HPDE6-E6E7 (cell line): ENCODE measurements at regions not wholly inside any gene's neighbourhood (a gene's known extent, or its start where the extent isn't known, plus 50 kb on each side); places are given as distances from the start of the nearest gene placed in this dataset.

Source experiments
- DNase-seq: peaks from one replicate; pipeline ENCODE4 v3.0.0; 2011; ENCODE audit warnings: missing footprints; ENCODE audit errors: extremely low spot score

DNA sequence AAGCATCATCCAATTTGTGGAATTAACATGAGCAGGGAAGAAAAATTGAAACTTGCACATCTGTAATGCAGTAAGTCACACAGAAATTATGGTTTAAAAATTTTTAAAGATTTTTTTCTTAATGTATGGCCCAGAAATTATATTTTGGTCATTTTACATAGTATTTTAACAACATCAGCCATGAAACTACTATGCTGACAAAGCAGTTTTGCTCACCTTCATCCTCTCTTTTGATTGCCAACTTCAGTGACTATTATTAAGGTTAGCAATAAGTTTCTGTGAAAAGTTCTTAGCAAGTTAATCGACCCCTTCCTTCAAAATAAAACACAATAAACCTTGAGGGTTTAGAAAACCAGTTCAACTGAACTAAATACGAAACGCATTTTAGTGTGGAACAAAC lies 1347.0 kb downstream of the EPHA7 start:
- DNase-seq: no peak

DNA sequence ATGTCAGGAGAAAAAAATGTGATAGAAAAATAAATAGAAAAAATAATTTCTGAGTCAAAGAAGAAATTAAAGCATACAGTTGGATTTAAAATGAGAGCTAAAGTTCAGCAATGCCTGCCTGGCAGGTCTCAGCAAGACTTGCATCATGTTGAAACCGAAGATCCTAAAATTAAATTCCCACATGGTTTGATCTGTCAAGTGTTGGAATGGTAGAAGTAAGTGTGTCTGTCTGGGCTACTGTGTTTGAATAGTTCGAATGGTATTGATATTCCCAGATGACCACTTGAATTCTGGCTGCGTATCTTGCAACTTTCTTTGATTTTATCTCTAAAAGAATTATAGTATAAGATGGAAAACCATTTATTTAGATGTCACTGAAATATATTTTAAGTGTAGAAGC lies 1349.6 kb downstream of the EPHA7 start:
- no peak for DNase-seq

DNA sequence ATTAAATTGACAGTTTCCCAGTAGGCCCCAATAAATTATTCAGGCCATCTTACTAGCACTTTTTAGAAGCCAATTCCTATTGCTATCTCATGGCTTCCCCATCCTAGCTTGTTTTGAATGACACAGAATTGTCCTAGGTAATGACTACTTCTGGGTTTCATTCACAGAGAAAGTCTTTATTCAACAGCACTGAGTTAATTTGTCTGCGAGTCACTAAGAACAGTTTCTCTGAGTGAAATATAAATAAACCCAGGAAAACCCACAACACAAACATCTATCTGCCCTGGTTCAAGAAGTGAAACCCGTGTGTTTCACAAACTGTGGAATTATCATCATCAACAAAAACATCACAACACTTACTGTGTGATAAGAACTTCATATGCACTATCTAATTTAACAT lies 1366.8 kb downstream of the EPHA7 start:
- no peak for DNase-seq

DNA sequence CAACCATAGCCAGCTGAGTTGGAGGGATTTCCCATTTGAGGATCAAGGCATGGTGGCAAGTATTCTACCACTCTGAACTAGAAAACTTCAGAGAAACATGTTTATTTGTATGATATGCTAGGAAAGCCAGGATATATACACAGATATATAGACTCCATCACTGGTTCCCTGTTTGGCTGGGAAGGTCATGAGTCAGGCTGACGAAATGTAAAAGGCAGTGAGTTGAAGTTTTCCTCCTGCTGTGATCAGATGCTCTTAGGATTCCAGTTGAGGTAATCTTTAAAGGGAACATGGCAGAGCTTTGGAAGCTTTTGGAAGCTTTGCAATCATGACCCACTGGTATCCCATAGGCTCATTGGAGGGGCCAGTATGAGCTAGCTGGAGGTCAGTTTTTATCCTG lies 1369.1 kb downstream of the EPHA7 start:
- no peak for DNase-seq

- DNase-seq: no peak
These were observed 1371.5 kb downstream of the EPHA7 start for GRCh38 chr6:92047860-92048259.

DNA sequence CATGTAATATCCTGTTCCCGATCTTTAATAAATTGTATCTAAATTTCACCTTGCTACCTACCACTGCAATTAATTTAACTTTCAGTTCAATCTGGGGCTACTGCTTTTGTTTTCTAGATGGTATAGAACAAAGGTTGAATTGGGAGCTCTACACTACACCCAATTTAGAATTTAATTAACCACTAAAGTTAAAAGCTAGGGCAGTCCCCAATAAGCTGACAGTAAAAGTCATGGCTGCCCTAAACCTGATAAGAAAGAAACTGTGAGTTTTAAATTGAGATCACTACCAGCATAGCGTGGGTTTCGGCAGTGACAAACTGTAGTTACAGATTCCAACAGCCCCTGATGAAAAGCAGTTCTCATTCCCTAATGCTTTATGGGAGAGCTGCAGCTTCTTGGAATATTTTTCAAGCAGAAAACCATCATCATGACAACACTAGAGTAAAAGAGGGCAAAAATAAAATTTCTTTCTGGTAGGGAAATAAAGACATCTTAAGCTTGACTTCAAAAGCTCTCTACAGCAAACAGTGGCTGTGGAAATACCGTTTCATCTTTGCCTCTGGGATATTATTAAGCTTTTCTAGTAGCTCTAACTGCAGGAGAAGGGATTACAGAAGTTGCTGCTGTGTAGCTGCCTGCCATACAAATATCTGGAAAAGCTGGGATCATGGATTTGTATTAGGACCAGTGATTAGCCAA lies 1372.1 kb downstream of the EPHA7 start:
- no peak for DNase-seq

GRCh38 chr6:92044312-92044711 lies 1375.0 kb downstream of the EPHA7 start:
- DNase-seq: no peak

DNA sequence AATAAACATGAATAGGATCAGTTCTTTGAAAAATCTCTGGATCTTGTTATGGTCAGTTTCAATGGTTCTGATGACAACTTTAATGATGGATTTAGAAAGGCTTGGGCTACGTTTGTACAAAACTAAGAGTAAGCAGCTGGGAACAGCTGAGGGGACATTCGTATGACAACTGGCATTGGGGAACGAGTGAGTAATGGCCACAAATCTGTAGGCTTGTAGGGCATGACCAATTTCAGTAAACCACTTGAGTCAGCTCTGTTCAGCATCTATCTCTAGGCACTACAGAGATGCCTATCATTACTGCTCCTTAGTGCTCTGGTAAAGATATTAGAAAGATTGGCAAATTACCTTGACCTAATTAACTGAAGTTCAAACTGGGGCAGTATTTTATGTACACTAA lies 1375.6 kb downstream of the EPHA7 start:
- no peak for DNase-seq

- DNase-seq: no peak
These were observed 1392.5 kb downstream of the EPHA7 start for GRCh38 chr6:92026878-92027277.

DNA sequence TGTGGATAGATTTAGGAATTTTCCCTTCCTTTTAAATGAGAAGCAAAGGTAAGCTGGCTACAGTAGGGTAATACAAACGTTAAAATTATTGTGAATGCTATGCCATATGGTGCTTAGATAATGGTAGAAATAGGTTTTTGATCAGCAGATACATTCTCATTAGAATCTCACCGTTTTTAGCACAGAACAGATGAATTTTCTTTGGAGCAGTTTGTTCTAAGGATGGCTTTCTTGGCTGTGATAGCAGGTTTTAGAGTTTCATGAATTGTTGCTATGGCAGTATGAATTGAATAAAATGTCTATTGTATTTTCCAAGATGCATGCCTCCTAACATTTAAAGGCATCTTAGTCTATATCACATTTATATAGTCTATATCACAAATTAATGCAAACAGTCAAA lies 1394.5 kb downstream of the EPHA7 start:
- no peak for DNase-seq

DNA sequence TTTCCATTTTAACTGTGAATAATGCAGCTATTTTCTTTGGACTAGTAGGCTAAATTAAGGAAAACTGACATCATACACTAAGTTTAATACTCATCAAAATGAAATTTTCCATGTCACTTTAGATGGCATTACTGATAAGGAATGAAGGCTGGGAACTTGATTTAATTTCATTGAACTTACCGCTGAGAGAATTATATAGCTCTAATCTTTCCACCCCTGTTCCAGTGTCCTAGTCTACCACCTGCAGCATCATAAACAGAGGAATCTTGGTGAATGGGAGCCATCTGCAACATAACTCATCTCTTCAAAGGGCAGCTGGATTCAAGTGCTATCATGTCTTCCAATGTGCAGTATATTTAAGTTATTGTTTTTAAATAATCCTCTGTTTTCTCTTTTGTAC lies 1395.2 kb downstream of the EPHA7 start:
- no peak for DNase-seq

DNA sequence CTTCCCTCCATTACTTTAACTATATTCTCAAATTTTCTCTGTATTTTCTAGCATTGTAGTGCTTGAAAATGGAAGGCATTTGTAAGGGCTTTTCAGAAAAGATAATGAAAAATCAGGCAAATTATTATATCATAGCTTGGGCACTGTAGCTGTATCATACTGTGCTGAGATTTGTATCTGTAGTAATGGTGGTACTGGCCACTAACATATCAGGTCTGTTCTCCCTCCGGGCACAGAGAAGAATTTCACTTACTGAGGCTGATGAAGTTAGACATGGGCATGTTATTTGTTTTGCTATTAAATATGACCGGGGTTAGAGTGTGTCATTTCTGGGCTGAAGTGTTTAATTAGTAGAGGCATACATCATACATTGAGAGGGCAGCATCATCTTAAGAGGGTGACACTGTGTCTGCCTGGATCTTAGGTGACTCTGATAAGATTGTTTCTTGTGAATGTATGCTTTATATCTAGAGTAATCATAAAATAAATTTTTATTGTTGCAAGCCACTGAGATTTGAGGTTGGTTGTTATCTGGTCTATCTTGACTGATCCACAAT lies 1395.9 kb downstream of the EPHA7 start:
- DNase-seq: no peak

- no peak for DNase-seq
These were observed 1407.6 kb downstream of the EPHA7 start for GRCh38 chr6:92011681-92012245.

DNA sequence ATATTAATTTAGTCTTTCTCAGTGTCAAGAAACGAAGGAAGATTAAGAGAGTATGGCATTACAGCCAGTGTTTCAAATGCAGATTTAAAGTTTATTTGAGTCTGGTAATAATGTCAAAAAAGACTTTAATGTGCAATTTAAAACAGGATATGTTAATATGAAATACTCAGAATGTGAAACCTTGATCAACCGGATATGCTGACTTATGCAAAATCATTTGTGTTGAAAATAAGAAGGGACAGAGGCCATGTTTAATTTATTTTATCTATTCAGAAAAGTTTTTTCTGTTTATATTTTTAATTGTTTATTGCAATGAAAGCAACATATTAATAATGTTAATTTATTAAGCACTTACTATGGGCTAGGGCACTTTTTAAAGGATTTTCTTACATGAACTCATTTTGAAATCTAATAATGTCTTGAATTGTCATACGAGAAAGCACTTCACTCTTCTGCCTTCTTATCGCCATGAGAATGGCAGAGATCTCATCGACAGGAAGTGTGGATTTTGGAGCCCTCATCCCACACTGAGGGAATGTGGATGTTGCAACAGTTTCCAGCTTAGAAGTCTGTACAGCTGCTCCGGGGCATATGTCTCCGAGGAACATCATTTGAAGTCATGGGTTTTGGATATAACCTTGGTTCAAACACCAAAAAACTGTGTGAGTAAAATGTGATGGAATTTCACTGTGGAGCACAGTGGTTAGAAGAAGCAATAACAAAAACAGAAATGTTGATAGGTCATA lies 1410.4 kb downstream of the EPHA7 start:
- DNase-seq: no peak

- DNase-seq: no peak
These were observed 1413.2 kb upstream of the MAP3K7 start for GRCh38 chr6:92000112-92000511.

- DNase-seq: no peak
These were observed 1407.9 kb upstream of the MAP3K7 start for GRCh38 chr6:91994787-91995186.

DNA sequence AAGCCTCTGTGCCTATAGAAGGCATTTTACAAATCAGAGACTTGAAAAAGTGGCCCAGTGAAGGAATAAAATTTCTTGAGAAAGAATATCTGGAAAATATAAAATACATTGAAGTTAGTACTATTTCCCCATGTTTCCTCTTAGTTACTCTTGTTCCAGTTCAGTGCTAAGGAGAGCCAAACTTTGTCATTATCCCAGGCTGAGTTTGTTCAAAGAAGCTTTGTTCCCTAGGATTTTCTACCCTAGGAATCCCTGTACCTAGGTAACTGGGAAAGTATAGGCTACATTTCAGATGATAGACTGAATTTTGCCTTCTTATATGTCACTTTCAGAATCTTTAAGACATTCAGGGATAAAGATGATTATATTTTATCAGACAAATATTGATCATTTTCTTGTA lies 1395.7 kb upstream of the MAP3K7 start:
- no peak for DNase-seq

DNA sequence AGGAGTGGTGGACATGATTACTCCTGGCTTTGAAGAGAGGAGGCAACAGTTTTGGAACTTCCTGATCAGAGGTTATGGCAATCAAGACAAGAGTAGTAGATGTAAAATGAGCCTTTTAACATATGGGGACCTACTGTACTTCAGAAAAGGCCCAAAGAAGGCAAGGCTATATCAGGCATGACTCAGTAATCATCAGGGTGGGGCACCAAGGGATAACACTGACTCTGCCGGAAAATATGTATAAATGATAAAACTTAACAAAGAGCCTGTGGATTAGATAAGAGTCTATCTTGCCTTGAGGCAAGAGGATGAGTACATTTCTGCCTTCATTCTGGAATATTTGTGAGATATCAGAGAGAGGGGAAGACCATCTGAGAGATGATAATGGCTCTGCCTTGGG lies 1389.9 kb upstream of the MAP3K7 start:
- no peak for DNase-seq

DNA sequence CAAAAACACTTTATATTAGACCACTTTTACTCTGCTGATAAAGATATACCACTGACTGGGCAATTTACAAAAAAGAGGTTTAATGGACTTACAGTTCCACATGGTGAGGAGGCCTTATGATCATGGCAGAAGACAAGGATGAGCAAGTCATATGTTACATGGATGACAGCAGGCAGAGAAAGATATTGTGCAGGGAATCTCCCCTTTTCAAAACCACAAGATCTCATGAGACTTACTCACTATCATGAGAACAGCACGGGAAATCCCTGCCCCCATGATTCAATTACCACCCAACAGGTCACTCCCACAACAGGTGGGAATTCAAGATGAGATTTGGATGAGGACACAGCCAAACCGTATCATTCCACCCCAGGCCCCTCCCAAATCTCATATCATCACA lies 1383.8 kb upstream of the MAP3K7 start:
- no peak for DNase-seq

- no peak for DNase-seq
These were observed 1379.0 kb upstream of the MAP3K7 start for GRCh38 chr6:91965872-91966271.

DNA sequence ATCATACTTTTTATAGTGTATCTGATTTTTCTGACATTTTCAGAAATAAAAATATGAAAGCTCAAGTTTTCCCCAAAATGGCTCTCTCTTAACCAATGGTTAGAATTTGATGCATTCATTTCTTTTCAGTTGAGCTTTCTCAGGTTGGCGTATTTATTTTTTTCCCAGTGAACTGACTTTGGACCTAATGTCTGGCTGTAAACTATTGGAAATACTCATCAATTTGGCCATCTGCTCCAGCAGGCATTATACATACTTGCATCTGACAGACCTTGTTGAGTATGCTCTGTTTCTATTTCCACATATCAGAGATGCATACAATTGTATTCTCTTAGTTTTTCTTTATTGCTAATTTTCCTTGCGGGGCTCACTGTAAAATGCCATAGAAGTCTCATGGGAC lies 1374.8 kb upstream of the MAP3K7 start:
- DNase-seq: no peak

- DNase-seq: no peak
These were observed 1374.4 kb upstream of the MAP3K7 start for GRCh38 chr6:91961236-91961635.

DNA sequence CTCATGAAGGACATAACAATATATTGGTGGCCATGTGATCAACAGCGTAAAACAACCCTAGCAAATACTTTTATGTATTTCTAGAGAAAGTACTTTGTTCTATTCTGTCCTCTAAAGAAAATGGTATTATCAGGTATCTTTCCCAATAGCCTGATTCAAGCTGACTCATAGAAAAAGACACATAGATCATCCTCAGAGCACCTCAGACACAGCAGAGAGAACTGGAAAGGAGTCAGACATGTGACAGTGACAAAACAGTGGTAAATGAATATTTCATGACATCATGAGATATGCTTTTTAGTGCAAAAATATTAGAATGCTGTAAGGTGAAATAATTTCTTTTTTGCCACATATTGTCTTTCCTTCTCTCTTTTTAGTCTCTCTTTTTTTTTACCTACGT lies 1355.0 kb upstream of the MAP3K7 start:
- DNase-seq: no peak
